GM18858 (cell line): ENCODE measurements at regions not wholly inside any gene's neighbourhood (a gene's known extent, or its start where the extent isn't known, plus 50 kb on each side); places are given as distances from the start of the nearest gene placed in this dataset.
"Not testable (repeated sequence)": the region's sequence is repeated elsewhere in the genome, so short reads cannot be mapped to it uniquely, and the experiment has no call there.

Experiments used
- ATAC-seq: cut with Tn5 transposase; IDR thresholded peaks from one replicate; pipeline ENCODE4 v1.9.1; 2021; ENCODE audit not compliant: unreplicated experiment

DNA sequence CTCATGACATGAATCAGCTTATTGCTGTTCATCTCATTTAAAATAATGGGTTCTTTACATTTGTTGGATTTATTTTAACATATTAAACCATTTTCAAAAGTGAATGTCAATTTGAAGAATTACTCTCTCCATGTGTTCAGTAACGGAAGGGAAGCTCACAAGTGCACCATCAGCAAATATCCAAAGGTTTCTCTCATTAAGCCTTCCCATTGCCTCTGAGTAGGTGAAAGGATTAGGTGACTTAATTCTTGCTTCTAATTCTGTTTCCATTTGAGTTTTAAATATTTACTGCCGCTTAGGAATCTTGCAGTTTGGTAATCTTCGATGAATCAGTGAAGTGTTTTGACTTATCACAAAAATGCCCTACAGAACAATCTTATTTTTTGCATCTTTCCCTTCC lies 145.1 kb upstream of the NYAP2 start:
- no peak for ATAC-seq

DNA sequence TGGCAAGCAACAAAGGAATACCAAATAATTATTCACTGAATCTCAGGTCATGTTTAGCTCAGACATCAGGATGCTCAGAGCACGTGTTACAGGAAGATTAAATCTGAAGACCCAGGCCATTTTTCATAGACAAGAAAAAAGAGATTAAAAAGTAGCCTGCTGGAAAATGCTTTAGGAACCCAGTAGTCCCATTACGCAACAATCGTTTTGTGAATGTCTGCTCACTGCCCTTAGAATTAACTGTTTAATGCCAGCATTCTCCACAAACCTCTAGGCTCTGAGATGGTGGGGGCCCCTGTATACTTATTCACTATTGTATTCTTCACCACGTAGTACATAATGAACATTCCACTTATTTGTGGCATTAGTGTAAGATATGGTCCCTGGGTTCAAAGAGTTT lies 154.6 kb upstream of the NYAP2 start:
- no peak for ATAC-seq

DNA sequence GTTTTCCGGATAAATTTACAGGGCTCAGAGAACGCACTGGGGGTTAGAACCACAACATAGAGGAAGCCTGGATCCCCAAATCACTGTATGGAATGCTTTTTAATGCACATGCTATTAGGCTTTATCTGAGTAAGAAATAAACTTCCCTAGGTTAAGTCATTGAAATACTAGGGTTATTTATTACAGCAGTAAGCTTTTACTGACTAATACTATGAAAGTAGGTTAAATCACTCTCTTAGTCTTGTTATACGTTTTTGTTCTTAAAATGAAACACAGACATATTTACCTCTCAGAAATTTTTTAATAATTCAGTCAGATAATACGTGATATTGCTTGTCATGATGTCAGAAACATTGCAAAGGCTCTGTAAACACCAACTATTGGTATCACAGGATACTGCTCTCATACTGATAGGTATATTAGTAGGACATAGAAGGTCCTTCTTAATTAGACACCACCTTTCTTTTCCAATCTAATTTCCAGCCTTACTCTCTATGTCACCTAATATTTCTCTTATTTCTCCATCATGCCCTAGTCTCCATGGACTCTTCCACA lies 162.7 kb upstream of the NYAP2 start:
- ATAC-seq = no peak

DNA sequence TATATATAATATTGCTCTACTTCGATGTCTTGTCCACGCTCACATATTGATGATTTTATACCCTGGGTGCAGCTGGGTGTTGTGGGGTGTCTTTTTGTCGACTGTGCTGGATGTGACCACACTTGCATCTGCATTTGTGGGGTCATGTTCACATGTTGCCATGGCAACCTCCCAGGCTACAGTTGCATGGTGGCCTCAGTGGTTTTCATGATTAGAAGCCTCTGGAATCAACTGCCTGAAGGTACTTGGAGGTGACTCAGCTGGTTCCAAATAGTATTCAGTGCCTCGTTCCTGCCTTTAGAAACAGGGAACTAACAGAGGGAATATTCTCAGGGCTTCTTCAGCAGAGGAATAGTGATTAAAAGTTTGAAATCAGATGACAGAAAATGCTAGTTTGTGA lies 166.3 kb upstream of the NYAP2 start:
- ATAC-seq = no peak

DNA sequence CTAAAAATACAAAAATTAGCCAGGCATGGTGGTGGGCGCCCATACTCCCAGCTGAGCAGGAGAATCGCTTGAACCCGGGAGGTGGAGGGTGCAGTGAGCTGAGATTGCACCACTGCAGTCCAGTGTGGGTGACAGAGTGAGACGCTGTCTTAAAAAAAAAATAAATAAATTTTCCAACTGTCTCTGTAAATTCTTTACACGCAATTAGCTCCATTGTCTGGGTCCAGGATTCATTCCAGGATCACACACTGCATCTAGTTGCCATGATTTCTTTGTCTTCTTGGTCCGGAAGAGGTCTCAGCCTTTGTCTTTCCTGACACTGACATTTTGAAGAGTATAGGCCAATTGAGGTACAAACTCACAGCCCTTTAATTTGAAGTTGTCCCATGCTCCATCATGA lies 167.6 kb upstream of the NYAP2 start:
- no peak for ATAC-seq

DNA sequence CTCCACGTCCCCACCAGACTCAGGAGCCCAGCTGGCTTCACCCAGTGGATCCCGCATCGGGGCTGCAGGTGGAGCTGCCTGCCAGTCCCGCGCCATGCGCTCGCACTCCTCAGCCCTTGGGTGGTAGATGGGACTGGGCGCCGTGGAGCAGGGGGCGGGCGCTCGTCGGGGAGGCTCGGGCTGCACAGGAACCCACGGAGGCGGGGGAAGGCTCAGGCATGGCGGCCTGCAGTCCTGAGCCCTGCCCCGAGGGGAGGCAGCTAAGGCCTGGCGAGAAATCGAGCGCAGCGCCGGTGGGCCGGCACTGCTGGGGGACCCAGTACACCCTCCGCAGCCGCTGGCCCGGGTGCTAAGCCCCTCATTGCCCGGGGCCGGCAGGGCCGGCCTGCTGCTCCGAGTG lies 170.2 kb upstream of the NYAP2 start:
- ATAC-seq = not testable (repeated sequence)

DNA sequence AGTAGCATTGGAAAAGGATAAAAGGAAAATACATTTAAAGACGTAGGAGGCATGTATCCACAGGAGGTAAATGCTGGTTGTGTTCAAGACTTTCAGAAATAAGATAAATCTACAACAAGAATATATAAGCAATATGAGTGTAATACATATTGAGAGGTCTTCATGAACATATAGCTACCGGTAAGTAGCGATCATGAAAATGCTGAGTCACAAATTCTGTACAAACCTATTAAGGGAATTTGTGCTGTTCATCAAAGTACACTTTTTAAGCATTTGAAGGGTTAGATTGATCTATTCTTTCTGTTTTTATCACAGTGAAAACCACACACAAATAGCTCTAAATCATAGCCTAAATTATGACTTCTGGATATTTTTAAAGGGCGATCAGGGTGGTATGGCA lies 173.1 kb upstream of the NYAP2 start:
- ATAC-seq = no peak

DNA sequence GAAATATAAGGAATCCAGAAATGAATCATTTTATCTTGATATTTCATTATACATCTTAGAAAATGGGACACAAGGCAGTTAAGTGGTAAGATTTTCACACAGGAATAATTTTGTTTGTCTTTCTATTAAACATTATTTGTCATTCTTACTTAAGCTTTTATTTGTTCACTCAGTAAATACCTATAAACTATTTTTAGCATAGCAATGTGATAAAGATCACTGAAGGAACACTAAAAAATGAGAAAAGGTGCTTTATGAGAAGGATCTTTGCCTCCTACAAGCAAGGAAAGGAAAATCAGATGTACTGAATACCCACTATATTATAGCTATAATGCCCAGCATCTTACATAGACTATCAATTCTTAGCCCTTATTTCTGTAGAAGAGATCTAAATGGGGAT lies 176.2 kb upstream of the NYAP2 start:
- no peak for ATAC-seq

DNA sequence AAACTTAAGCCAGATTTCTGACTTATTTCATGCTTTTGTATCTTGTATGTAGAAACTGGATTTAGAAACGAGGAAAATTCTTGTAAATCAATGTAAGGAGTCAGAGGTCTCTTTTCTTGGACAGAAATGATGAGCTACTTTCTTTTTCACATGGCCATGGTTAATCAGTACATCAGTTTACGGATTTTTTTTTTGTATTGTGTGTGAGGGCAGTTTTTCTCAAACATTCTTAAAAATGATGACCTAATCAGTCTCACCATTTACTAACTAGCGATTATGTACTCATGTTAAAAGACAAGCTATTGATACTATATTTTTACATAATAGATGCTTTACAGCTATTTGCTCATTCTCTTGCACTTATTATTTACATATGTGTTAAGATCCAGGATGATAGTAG lies 165.2 kb upstream of the DOCK10 start:
- ATAC-seq = no peak

DNA sequence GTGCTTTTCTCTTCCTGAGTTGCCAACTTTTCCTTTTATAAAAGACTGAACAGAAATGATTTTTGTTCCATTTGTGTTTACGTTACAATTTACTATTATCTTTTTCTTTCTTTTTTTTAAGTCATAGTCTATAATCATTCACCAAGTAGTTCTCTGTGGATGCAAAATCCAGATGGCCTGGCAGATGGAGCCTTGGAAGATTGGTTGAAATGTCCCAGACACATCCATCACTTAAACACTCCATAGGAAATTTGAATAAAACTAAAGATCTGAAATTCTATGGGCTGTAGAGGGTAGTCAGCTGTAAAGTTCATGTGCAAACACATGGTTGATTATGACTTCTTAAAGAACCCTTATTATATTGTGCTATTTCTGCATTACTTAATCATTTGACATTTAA lies 164.8 kb upstream of the DOCK10 start:
- no peak for ATAC-seq

DNA sequence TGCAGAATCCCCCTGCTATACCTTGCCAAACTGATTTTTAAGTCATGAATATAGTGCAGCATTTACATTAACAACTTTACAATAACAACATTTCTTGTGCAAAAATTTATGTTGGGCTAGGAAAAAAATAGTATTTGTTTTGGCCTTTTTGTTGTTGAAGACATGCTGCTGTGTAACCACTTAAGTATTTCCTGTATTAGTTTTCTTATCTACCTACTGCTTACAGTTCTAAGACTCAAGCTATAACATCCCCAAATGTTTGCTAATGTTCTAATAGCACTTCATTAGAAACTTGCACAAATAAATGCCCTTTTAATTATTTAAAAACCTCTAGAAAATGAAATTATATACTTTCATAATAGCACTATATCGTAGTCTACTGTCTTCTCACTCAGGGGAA lies 154.3 kb upstream of the DOCK10 start:
- ATAC-seq = no peak

DNA sequence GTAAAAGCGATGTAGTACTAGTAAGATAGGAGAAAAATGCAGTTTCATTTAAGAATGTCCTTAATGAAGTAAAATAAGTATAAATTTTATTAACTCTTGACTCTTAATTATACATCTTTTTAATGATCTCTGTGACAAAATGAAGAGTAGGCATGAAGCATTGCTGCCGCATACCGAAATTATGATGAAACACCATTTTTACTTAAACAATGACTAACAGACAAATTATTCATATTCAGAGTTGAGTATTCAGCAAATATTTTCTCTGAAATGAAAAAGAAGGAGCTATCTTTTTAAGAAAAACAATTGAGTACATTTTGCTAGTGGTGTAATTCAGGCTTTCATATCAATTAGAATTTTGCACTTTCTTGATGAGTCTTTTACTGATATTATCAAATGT lies 150.6 kb upstream of the DOCK10 start:
- no peak for ATAC-seq

DNA sequence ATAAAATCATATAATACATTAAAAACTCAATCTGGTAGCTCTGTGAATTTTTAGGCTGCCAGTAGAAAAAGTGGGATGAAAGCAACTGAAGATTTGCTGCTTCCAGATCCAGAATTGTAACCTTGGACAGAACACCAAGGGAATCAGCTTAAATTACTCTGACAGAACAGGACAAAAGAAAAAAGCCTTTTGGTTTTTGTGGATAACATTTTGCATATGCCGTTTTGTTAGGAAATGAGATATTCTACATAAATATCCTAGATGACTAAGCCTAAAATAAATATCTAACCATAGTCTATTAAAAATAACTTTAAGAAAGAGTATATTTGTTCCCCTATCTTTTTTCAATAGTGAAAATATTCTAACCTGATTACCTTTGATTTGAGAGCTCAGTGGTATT lies 148.7 kb upstream of the DOCK10 start:
- no peak for ATAC-seq

DNA sequence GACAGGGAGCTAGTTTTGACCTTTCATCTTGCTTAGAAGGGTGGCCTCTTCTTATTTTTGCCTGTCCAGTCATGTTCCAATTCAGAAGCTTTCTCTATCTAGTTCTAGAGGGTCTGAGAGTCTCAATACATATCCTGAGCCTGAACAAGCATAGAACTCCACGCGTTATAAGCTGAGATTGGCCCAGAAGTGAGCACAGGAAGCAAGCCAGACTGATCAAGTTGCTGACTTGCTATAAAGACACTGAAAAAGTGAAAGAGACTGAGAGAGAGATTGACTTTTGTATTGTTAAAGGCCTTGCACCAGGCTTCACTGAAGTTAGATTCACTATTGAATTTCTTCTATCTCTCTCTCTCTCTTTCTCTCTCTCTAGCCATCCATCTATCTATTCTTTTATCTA lies 142.7 kb upstream of the DOCK10 start:
- ATAC-seq = no peak

DNA sequence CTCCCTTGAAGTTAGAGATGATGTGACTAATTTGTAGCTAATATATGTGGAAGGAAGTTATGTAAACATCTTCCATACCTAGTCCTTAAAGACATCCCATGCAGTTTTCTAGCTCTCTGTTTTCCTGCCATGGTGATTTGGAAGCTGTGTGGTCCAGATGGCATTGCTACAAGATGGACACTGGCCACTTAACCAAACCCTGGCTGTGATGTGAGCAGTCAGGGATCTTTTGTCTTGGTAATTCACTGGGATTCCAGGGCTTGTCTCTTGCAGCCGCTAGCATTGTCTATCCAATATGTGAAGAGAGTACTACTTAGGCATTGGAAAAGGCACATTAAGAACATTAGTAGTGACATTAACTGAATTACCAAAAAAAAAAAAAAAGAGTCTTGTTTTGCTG lies 139.9 kb upstream of the DOCK10 start:
- no peak for ATAC-seq

DNA sequence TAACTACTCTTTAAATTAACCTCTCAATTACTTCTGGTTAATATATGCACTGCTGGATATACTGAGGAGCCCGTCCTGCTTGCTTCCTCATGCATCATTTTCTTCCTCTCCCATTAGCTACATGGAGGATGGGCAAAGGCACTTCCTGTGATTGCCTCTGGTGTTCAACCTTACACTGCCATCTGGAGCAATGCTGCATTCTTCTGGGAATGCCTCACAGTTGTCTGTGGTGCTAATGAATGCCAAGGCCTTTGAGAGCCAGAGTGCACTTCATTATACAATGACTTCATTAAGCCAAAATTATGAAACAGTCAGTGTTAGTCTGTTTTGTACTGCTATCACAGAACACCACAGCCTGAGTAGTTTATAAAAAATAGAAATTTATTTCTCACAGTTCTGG lies 134.8 kb upstream of the DOCK10 start:
- no peak for ATAC-seq

DNA sequence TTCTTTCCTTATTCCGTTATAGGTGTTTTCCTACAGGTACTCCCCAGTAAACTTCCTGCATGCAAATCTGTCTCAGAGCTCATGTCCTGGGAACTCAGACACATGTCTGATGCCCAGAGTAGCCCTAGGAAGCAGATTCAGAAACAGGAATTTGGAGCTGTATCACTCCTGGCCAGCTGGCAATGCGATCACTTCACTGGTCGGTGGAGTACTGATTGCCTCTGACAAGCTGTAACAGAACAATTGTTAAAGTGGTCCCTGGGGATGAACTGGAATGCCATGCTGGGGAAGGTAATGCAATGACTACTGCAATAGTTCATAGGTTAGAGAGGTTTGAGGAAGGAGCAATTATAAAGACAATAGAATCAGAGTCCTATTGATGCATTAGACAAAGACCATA lies 131.6 kb upstream of the DOCK10 start:
- ATAC-seq = no peak

DNA sequence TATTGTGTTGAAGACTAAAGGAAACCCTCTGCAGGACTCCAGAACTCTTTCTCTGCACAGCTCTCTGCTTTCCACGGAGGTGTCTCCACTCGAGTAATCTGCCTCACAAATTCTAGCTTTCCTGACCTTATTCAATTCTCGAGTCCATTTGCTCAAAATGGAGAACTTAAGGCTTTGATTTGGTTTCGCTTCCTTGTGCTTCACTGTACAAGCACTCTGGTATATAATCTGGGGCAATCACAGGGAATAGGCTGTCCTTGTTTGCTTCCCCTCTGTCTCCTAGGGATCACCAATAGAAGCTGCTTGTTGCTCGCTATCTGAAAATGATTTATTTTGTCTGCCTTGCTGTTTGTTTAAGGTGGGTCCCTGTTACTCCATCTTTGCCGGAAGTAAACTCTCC lies 129.1 kb upstream of the DOCK10 start:
- ATAC-seq = no peak

DNA sequence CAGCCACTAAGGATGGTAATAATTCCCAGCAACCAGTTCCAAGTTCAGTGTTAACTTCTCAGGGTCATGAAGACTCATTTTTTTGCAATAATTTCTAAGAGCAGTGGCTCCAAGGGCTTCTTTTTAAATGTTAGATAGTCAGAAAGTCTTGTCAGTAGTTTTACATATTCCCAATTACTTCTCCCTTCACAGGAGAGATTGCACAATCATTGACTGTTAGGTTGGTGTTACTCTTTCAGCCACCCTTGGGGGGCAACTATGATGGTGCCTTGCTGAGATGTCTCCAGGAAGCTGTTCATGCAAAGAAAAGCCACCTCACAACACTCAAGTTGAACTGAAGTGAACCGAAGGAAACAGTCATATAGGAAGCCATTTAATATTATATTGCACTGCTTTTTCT lies 127.9 kb upstream of the DOCK10 start:
- ATAC-seq = no peak

DNA sequence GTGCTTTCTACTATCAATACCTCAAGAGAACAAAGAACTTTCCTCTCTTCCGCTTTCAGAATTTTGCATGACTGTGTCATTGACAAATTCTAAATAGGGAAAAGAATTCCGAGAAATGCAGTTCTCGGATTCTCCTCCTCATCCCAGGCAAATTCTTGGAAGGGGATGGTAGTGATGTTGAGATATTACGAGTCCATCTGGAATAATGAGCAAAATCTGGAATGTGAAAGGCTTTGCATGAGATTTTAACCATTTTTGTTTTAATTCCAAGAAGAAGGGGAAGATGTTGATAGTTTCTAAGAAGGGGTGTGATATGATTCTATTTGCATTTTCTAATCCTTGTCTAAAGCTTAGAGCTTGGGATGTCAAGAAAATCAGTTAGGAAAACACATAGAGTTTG lies 127.1 kb upstream of the DOCK10 start:
- ATAC-seq = no peak

DNA sequence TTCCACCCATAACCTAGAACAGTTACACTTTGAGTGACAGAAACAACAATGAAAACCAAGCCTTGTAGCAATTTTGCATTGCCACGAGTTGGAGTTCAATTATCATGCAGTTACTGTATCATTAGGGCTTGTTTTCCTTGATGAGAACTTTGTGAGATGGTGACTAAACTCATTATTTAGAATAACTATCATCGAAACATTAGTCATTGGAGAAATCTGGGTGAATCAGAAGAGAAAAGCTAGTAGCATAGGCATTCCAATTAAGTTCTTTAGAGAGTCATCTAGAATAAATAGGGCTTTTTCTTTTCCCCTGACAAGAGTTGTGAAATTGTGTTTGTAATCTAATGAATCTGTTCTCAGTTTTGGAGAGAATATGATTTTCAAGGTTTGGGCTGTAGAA lies 122.8 kb upstream of the DOCK10 start:
- no peak for ATAC-seq

DNA sequence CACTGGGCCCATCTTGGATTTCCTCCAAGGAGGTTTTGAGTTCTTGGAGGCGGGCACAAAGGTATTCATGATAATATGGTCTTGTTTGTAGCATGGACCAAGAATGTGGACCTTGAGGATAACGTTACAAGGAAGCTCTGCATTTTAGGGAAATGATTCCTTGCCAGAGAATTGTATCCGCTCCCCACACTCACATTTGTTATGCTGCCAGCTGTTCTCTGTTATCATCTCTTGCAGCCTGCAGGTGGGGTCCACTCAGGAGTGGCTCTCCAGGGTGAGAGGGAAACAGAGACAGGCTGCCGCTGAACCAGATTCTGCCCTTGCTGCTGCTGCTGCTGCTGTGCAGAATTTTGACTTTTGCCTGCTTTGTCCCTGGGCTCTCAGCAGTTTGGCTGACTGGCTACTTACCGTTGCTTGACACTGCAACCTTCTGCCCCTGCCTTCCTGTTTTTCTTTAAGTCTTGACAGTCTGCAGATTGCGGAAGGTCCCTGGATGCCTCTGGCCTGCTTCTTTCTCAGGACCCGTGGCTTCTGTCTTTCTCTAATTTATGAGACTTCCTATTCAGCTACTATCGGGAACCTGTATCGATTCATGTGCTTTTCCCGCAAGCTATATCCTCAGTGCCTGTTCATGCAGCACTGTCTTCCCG lies 122.3 kb upstream of the DOCK10 start:
- no peak for ATAC-seq

DNA sequence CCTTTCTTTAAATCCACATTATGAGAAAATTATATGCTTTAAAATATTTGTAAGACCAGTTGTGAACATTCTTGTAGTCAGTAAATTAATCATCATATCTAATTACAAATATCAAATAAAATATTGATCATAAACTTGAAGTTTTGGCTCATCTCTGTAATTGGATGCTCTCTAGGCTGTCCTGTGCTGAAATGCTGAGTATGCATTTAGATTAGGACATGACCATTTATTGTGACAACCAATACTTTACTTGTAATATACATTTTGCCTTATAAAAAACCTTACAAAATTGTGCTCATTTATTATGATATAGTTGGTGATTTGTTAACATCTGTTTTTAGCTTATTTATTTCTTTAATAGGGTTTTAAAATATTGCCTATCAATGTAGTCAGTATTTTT lies 116.1 kb upstream of the DOCK10 start:
- no peak for ATAC-seq
